ENCODE measurements at regions not wholly inside any gene's neighbourhood (a gene's known extent, or its start where the extent isn't known, plus 50 kb on each side); places are given as distances from the start of the nearest gene placed in this dataset.

GRCh38 chr7:115088893-115089292 lies 167.0 kb downstream of the MDFIC start:
- no peaks in the 10 kb centered on the region for H3K9me3 ChIP-seq (replicated peaks; ENCODE audit: insufficient read depth, low read length)
- no peaks in the 10 kb centered on the region for H3K9me2 ChIP-seq (replicated peaks; ENCODE audit: insufficient read depth, low read length)
- TF ChIP-seq CTCF (IDR thresholded peaks at IDR 0.05; ENCODE audit: low read length) (no peak), EZH2phosphoT487 (IDR thresholded peaks at IDR 0.05; ENCODE audit: low read length) (no peak), EZH2 (optimal IDR thresholded peaks at IDR 0.05; ENCODE audit: low read depth, low read length) (no peak)
- H3K27ac ChIP-seq (ENCODE audit: low read length), result no peak overlapping the region
- H3F3A ChIP-seq (ENCODE audit: insufficient read depth, low read length), result no peaks in the 10 kb centered on the region
- no peaks in the 10 kb centered on the region for H3K27me3 ChIP-seq (replicated peaks; ENCODE audit: insufficient read depth, low read length)
- no peaks in the 10 kb centered on the region for H3K4me1 ChIP-seq (ENCODE audit: low read length)
- DNase-seq, result no peak
- no peak overlapping the region for H3K9ac ChIP-seq (ENCODE audit: low read length)
- no peaks in the 10 kb centered on the region for H3K79me2 ChIP-seq (ENCODE audit: low read length)
- no peak overlapping the region for H3K4me2 ChIP-seq (ENCODE audit: low read depth, low read length)
- no peak overlapping the region for H2AFZ ChIP-seq (ENCODE audit: low read length)
- H3K36me3 ChIP-seq (replicated peaks; ENCODE audit: insufficient read depth, low read length), result no peaks in the 10 kb centered on the region
- no peak overlapping the region for H3K4me3 ChIP-seq (ENCODE audit: low read length)
- no peaks in the 10 kb centered on the region for H4K20me1 ChIP-seq (ENCODE audit: insufficient read depth, low read length)

- Histone ChIP-seq H3K4me3 (ENCODE audit: low read length) (no peak overlapping the region), H4K20me1 (ENCODE audit: insufficient read depth, low read length) (no peaks in the 10 kb centered on the region), H3K9me2 (replicated peaks; ENCODE audit: insufficient read depth, low read length) (no peaks in the 10 kb centered on the region), H3K4me2 (ENCODE audit: low read depth, low read length) (no peak overlapping the region), H3K4me1 (ENCODE audit: low read length) (no peaks in the 10 kb centered on the region), H3K9ac (ENCODE audit: low read length) (no peak overlapping the region), H3K27me3 (replicated peaks; ENCODE audit: insufficient read depth, low read length) (no peaks in the 10 kb centered on the region), H2AFZ (ENCODE audit: low read length) (no peak overlapping the region), H3K36me3 (replicated peaks; ENCODE audit: insufficient read depth, low read length) (no peaks in the 10 kb centered on the region), H3K9me3 (replicated peaks; ENCODE audit: insufficient read depth, low read length) (no peaks in the 10 kb centered on the region), H3K79me2 (ENCODE audit: low read length) (no peaks in the 10 kb centered on the region), H3K27ac (ENCODE audit: low read length) (no peak overlapping the region), H3F3A (ENCODE audit: insufficient read depth, low read length) (no peaks in the 10 kb centered on the region)
- no peak for TF ChIP-seq EZH2phosphoT487 (IDR thresholded peaks at IDR 0.05; ENCODE audit: low read length)
- no peak for DNase-seq
These were observed 165.5 kb downstream of the MDFIC start for GRCh38 chr7:115087437-115087836.

DNA sequence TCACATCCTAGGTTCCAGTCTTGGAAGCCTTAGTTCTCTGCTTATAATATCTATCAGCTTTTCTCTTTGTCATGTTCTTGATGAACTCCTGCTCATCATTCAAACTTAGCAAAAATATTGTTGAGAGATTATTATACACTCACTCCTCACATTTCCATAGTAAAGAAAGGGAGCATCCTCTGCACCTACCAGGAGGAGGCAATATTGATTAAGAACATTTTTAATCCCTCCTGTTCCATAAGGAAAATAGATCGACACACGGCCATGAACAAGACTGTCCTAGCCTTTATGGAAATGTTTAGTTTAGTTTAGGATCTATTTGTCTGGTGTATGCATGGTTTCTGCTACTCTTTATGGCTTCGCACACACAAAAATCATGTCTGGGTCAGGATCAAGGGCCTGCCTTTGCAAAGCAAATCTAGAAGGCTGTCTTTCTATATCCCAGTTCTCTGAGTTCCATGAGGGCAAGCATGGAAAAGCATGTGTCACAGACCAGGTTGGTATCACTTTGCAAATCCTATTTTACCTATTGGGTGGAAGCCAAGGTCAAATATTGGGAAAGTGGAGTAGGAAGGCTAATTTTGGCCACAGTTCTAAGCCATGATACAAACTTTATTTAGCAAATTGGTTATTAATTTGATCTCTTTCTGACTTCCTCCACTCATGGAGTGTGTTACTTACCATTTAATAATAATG lies 164.4 kb downstream of the MDFIC start:
- no peaks in the 10 kb centered on the region for H3K27me3 ChIP-seq (replicated peaks; ENCODE audit: insufficient read depth, low read length)
- no peak overlapping the region for H2AFZ ChIP-seq (ENCODE audit: low read length)
- H3K9ac ChIP-seq (ENCODE audit: low read length), result no peak overlapping the region
- H3F3A ChIP-seq (ENCODE audit: insufficient read depth, low read length), result no peaks in the 10 kb centered on the region
- no peaks in the 10 kb centered on the region for H3K36me3 ChIP-seq (replicated peaks; ENCODE audit: insufficient read depth, low read length)
- no peak for DNase-seq
- no peaks in the 10 kb centered on the region for H3K4me1 ChIP-seq (ENCODE audit: low read length)
- H3K4me2 ChIP-seq (ENCODE audit: low read depth, low read length), result no peak overlapping the region
- H3K27ac ChIP-seq (ENCODE audit: low read length), result no peak overlapping the region
- H3K4me3 ChIP-seq (ENCODE audit: low read length), result no peak overlapping the region
- H3K79me2 ChIP-seq (ENCODE audit: low read length), result no peaks in the 10 kb centered on the region
- H3K9me2 ChIP-seq (replicated peaks; ENCODE audit: insufficient read depth, low read length), result no peaks in the 10 kb centered on the region
- no peaks in the 10 kb centered on the region for H4K20me1 ChIP-seq (ENCODE audit: insufficient read depth, low read length)
- no peaks in the 10 kb centered on the region for H3K9me3 ChIP-seq (replicated peaks; ENCODE audit: insufficient read depth, low read length)
- no peak for TF ChIP-seq EZH2 (optimal IDR thresholded peaks at IDR 0.05; ENCODE audit: low read depth, low read length)
- no peak for TF ChIP-seq EZH2phosphoT487 (IDR thresholded peaks at IDR 0.05; ENCODE audit: low read length)
- no peak for TF ChIP-seq CTCF (IDR thresholded peaks at IDR 0.05; ENCODE audit: low read length)

- no peaks in the 10 kb centered on the region for H3K9me2 ChIP-seq (replicated peaks; ENCODE audit: insufficient read depth, low read length)
- H3F3A ChIP-seq (ENCODE audit: insufficient read depth, low read length), result no peaks in the 10 kb centered on the region
- no peak for DNase-seq
- H3K27me3 ChIP-seq (replicated peaks; ENCODE audit: insufficient read depth, low read length), result no peaks in the 10 kb centered on the region
- H4K20me1 ChIP-seq (ENCODE audit: insufficient read depth, low read length), result no peaks in the 10 kb centered on the region
- no peaks in the 10 kb centered on the region for H3K9me3 ChIP-seq (replicated peaks; ENCODE audit: insufficient read depth, low read length)
- no peak overlapping the region for H3K9ac ChIP-seq (ENCODE audit: low read length)
- H3K4me1 ChIP-seq (ENCODE audit: low read length), result no peaks in the 10 kb centered on the region
- H3K79me2 ChIP-seq (ENCODE audit: low read length), result no peaks in the 10 kb centered on the region
- no peak overlapping the region for H3K27ac ChIP-seq (ENCODE audit: low read length)
- no peaks in the 10 kb centered on the region for H3K36me3 ChIP-seq (replicated peaks; ENCODE audit: insufficient read depth, low read length)
- no peak overlapping the region for H3K4me3 ChIP-seq (ENCODE audit: low read length)
- H2AFZ ChIP-seq (ENCODE audit: low read length), result no peak overlapping the region
- H3K4me2 ChIP-seq (ENCODE audit: low read depth, low read length), result no peak overlapping the region
- TF ChIP-seq EZH2phosphoT487 (IDR thresholded peaks at IDR 0.05; ENCODE audit: low read length) (no peak), EZH2 (optimal IDR thresholded peaks at IDR 0.05; ENCODE audit: low read depth, low read length) (no peak), CTCF (IDR thresholded peaks at IDR 0.05; ENCODE audit: low read length) (no peak)
These were observed 163.5 kb downstream of the MDFIC start for GRCh38 chr7:115085421-115085820.
